Activated CD4-positive, alpha-beta memory T cell treated with anti-CD3 and anti-CD28 coated beads, Interleukin-2, amount 10 ng/mL, durations not matched to agents 7 days and 5 days (primary cell): ENCODE measurements at regions not wholly inside any gene's neighbourhood (a gene's known extent, or its start where the extent isn't known, plus 50 kb on each side); places are given as distances from the start of the nearest gene placed in this dataset.

Experiments used
- CTCF ChIA-PET: fragments of 350-600 bp; sonication (Branson Sonifier 250); formaldehyde crosslinking; loops from one replicate; lab custom pipeline; 2021; ENCODE audit warnings: antibody characterized with exemption, inconsistent platforms; lab: Charles Lee
- POLR2A ChIA-PET: fragments of 350-600 bp; sonication (Branson Sonifier 250); formaldehyde crosslinking; loops from one replicate; lab custom pipeline; 2021; ENCODE audit warnings: antibody characterized with exemption; lab: Charles Lee
- DNase-seq: peaks from one replicate; pipeline ENCODE4 v3.0.0-alpha.2; 2020
- H3K27ac Mint-ChIP-seq: one replicate; pipeline ENCODE4 v1.8.0; 2021; ENCODE audit warnings: mild to moderate bottlenecking, mixed read lengths
- H3K27me3 Mint-ChIP-seq: one replicate; pipeline ENCODE4 v1.8.0; 2021; ENCODE audit warnings: mixed read lengths
- H3K36me3 Mint-ChIP-seq: one replicate; pipeline ENCODE4 v1.8.0; 2021; ENCODE audit warnings: low read depth, mixed read lengths
- H3K4me1 Mint-ChIP-seq: one replicate; pipeline ENCODE4 v1.8.0; 2021; ENCODE audit warnings: mixed read lengths
- H3K4me3 Mint-ChIP-seq: one replicate; pipeline ENCODE4 v1.8.0; 2021; ENCODE audit warnings: mild to moderate bottlenecking, mixed read lengths
- H3K9me3 Mint-ChIP-seq: one replicate; pipeline ENCODE4 v1.8.0; 2021; ENCODE audit warnings: mixed read lengths

- POLR2A ChIA-PET: no interaction called here
- H3K27me3 Mint-ChIP-seq: no peaks in the 10 kb centered on the region
- DNase-seq: no peak
Observed at GRCh38 chr2:2940061-2940460, 437.6 kb downstream of the EIPR1 start.

GRCh38 chr2:2939078-2939795, 438.4 kb downstream of the EIPR1 start:
- Mint-ChIP-seq H3K27me3 (no peaks in the 10 kb centered on the region), H3K9me3 (peaks cover 12% of the 10 kb centered on the region)
- CTCF ChIA-PET: no interaction called here

More at GRCh38 chr2:2940061-2940460, 437.6 kb downstream of the EIPR1 start:
- no peaks in the 10 kb centered on the region for H3K36me3 Mint-ChIP-seq
- no peak overlapping the region for H3K27ac Mint-ChIP-seq
- CTCF ChIA-PET: no interaction called here
- H3K9me3 Mint-ChIP-seq: peaks cover 12% of the 10 kb centered on the region
- no peak overlapping the region for H3K4me3 Mint-ChIP-seq
- H3K4me1 Mint-ChIP-seq: no peaks in the 10 kb centered on the region

GRCh38 chr2:2938481-2938880, 439.1 kb downstream of the EIPR1 start:
- H3K36me3 Mint-ChIP-seq: no peaks in the 10 kb centered on the region
- no peak for DNase-seq

More at GRCh38 chr2:2939078-2939795, 438.4 kb downstream of the EIPR1 start:
- Mint-ChIP-seq H3K27ac (no peak overlapping the region), H3K4me1 (no peaks in the 10 kb centered on the region), H3K36me3 (no peaks in the 10 kb centered on the region), H3K4me3 (no peak overlapping the region)
- no peak for DNase-seq
- POLR2A ChIA-PET: no interaction called here

GRCh38 chr2:2935445-2936149, 442.0 kb downstream of the EIPR1 start:
- H3K27me3 Mint-ChIP-seq: no peaks in the 10 kb centered on the region
- H3K4me3 Mint-ChIP-seq: no peak overlapping the region
- ChIA-PET CTCF (interaction anchor here (0.6 kb wide), 1 partner anchor 8 kb away, joined by 3 read pairs; no protein-coding TSS in a partner anchor), POLR2A (no interaction called here)
- H3K4me1 Mint-ChIP-seq: no peaks in the 10 kb centered on the region
- H3K27ac Mint-ChIP-seq: no peak overlapping the region
- H3K9me3 Mint-ChIP-seq: peaks cover 12% of the 10 kb centered on the region
- no peaks in the 10 kb centered on the region for H3K36me3 Mint-ChIP-seq
- no peak for DNase-seq

More at GRCh38 chr2:2938481-2938880, 439.1 kb downstream of the EIPR1 start:
- no peak overlapping the region for H3K4me3 Mint-ChIP-seq
- no peaks in the 10 kb centered on the region for H3K4me1 Mint-ChIP-seq
- H3K27me3 Mint-ChIP-seq: no peaks in the 10 kb centered on the region
- POLR2A ChIA-PET: no interaction called here
- H3K9me3 Mint-ChIP-seq: peaks cover 12% of the 10 kb centered on the region
- H3K27ac Mint-ChIP-seq: no peak overlapping the region
- CTCF ChIA-PET: no interaction called here

GRCh38 chr2:2933426-2933825, 444.2 kb downstream of the EIPR1 start:
- peaks cover 12% of the 10 kb centered on the region for H3K9me3 Mint-ChIP-seq
- no peak for DNase-seq
- H3K4me1 Mint-ChIP-seq: no peaks in the 10 kb centered on the region
- H3K27ac Mint-ChIP-seq: no peak overlapping the region
- H3K27me3 Mint-ChIP-seq: no peaks in the 10 kb centered on the region
- ChIA-PET CTCF (no interaction called here), POLR2A (no interaction called here)
- no peaks in the 10 kb centered on the region for H3K36me3 Mint-ChIP-seq
- H3K4me3 Mint-ChIP-seq: no peak overlapping the region

- peaks cover 8% of the 10 kb centered on the region for H3K9me3 Mint-ChIP-seq
- ChIA-PET POLR2A (no interaction called here), CTCF (no interaction called here)
- no peaks in the 10 kb centered on the region for H3K36me3 Mint-ChIP-seq
- H3K4me3 Mint-ChIP-seq: no peak overlapping the region
- H3K27me3 Mint-ChIP-seq: no peaks in the 10 kb centered on the region
- no peaks in the 10 kb centered on the region for H3K4me1 Mint-ChIP-seq
- H3K27ac Mint-ChIP-seq: no peak overlapping the region
- no peak for DNase-seq
Observed at GRCh38 chr2:2932692-2933305, 444.8 kb downstream of the EIPR1 start.

GRCh38 chr2:2932189-2932588, 445.4 kb downstream of the EIPR1 start:
- no peaks in the 10 kb centered on the region for H3K4me1 Mint-ChIP-seq
- POLR2A ChIA-PET: no interaction called here
- no peaks in the 10 kb centered on the region for H3K27me3 Mint-ChIP-seq
- no peak overlapping the region for H3K4me3 Mint-ChIP-seq
- no peak overlapping the region for H3K27ac Mint-ChIP-seq
- H3K9me3 Mint-ChIP-seq: peaks cover 6% of the 10 kb centered on the region
- DNase-seq: no peak
- CTCF ChIA-PET: no interaction called here
- H3K36me3 Mint-ChIP-seq: no peaks in the 10 kb centered on the region

GRCh38 chr2:2931318-2932075, 446.1 kb downstream of the EIPR1 start:
- H3K36me3 Mint-ChIP-seq: no peaks in the 10 kb centered on the region

GRCh38 chr2:2930841-2931240, 446.8 kb downstream of the EIPR1 start:
- DNase-seq: no peak

More at GRCh38 chr2:2931318-2932075, 446.1 kb downstream of the EIPR1 start:
- no peak overlapping the region for H3K4me3 Mint-ChIP-seq
- no peak overlapping the region for H3K27ac Mint-ChIP-seq
- no peaks in the 10 kb centered on the region for H3K27me3 Mint-ChIP-seq
- ChIA-PET POLR2A (no interaction called here), CTCF (no interaction called here)
- peaks cover 2% of the 10 kb centered on the region for H3K4me1 Mint-ChIP-seq
- no peak for DNase-seq
- H3K9me3 Mint-ChIP-seq: no peaks in the 10 kb centered on the region

GRCh38 chr2:2926858-2927175, 450.8 kb downstream of the EIPR1 start:
- H3K36me3 Mint-ChIP-seq: no peaks in the 10 kb centered on the region
- ChIA-PET CTCF (no interaction called here), POLR2A (no interaction called here)
- no peak for DNase-seq
- H3K27ac Mint-ChIP-seq: no peak overlapping the region
- no peak overlapping the region for H3K4me3 Mint-ChIP-seq
- peaks cover 2% of the 10 kb centered on the region for H3K4me1 Mint-ChIP-seq
- H3K27me3 Mint-ChIP-seq: no peaks in the 10 kb centered on the region
- H3K9me3 Mint-ChIP-seq: no peaks in the 10 kb centered on the region

More at GRCh38 chr2:2930841-2931240, 446.8 kb downstream of the EIPR1 start:
- peaks cover 2% of the 10 kb centered on the region for H3K4me1 Mint-ChIP-seq
- H3K36me3 Mint-ChIP-seq: no peaks in the 10 kb centered on the region
- H3K27ac Mint-ChIP-seq: no peak overlapping the region
- H3K9me3 Mint-ChIP-seq: no peaks in the 10 kb centered on the region
- no peak overlapping the region for H3K4me3 Mint-ChIP-seq
- no peaks in the 10 kb centered on the region for H3K27me3 Mint-ChIP-seq
- ChIA-PET CTCF (no interaction called here), POLR2A (no interaction called here)

GRCh38 chr2:2926009-2926857, 451.4 kb downstream of the EIPR1 start:
- Mint-ChIP-seq H3K4me1 (peaks cover 2% of the 10 kb centered on the region), H3K27ac (no peak overlapping the region), H3K4me3 (no peak overlapping the region), H3K36me3 (no peaks in the 10 kb centered on the region), H3K9me3 (no peaks in the 10 kb centered on the region), H3K27me3 (no peaks in the 10 kb centered on the region)
- DNase-seq: no peak
- ChIA-PET POLR2A (no interaction called here), CTCF (no interaction called here)

GRCh38 chr2:2922156-2922555, 455.5 kb downstream of the EIPR1 start:
- no peaks in the 10 kb centered on the region for H3K9me3 Mint-ChIP-seq
- no peak overlapping the region for H3K4me3 Mint-ChIP-seq
- no peaks in the 10 kb centered on the region for H3K36me3 Mint-ChIP-seq
- peaks cover 2% of the 10 kb centered on the region for H3K4me1 Mint-ChIP-seq
- no peak overlapping the region for H3K27ac Mint-ChIP-seq
- ChIA-PET POLR2A (no interaction called here), CTCF (no interaction called here)
- H3K27me3 Mint-ChIP-seq: no peaks in the 10 kb centered on the region
- no peak for DNase-seq
